HG03521 (cell line): ENCODE measurements at regions not wholly inside any gene's neighbourhood (a gene's known extent, or its start where the extent isn't known, plus 50 kb on each side); places are given as distances from the start of the nearest gene placed in this dataset.

ENCODE experiments used
- ATAC-seq: cut with Tn5 transposase; IDR thresholded peaks from one replicate; pipeline ENCODE4 v1.9.1; 2021; ENCODE audit warnings: mild to moderate bottlenecking, moderate library complexity; ENCODE audit not compliant: unreplicated experiment

GRCh38 chr9:99607842-99608448 is 213.7 kb upstream of the NR4A3 start:
- no peak for ATAC-seq

GRCh38 chr9:99614341-99614740 is 207.3 kb upstream of the NR4A3 start:
- ATAC-seq = no peak

- no peak for ATAC-seq
Observed at GRCh38 chr9:99621040-99621439, 200.6 kb upstream of the NR4A3 start.

GRCh38 chr9:99622679-99623078 is 199.0 kb upstream of the NR4A3 start:
- ATAC-seq = no peak

- ATAC-seq = no peak
Observed at GRCh38 chr9:99623780-99624364, 197.8 kb upstream of the NR4A3 start.

- no peak for ATAC-seq
Observed at GRCh38 chr9:99624499-99625233, 197.0 kb upstream of the NR4A3 start.

- ATAC-seq = no peak
Observed at GRCh38 chr9:99626426-99626825, 195.3 kb upstream of the NR4A3 start.

- ATAC-seq = no peak
Observed at GRCh38 chr9:99628285-99628684, 193.4 kb upstream of the NR4A3 start.

GRCh38 chr9:99628849-99629620 is 192.7 kb upstream of the NR4A3 start:
- ATAC-seq = no peak

- no peak for ATAC-seq
Observed at GRCh38 chr9:99632349-99633038, 189.2 kb upstream of the NR4A3 start.

GRCh38 chr9:99633265-99633664 is 188.4 kb upstream of the NR4A3 start:
- ATAC-seq = no peak

- ATAC-seq = no peak
Observed at GRCh38 chr9:99634186-99634585, 187.5 kb upstream of the NR4A3 start.

GRCh38 chr9:99635032-99635431 is 186.7 kb upstream of the NR4A3 start:
- ATAC-seq = no peak

GRCh38 chr9:99637641-99638040 is 184.0 kb upstream of the NR4A3 start:
- no peak for ATAC-seq

- no peak for ATAC-seq
Observed at GRCh38 chr9:99638971-99639370, 182.7 kb upstream of the NR4A3 start.

GRCh38 chr9:99647604-99648003 is 174.1 kb upstream of the NR4A3 start:
- ATAC-seq = no peak

GRCh38 chr9:99650187-99650874 is 171.4 kb upstream of the NR4A3 start:
- ATAC-seq = no peak

- peak; percentile 85 for ATAC-seq
Observed at GRCh38 chr9:99660191-99660636, 161.5 kb upstream of the NR4A3 start.

- ATAC-seq = no peak
Observed at GRCh38 chr9:99663297-99663696, 158.4 kb upstream of the NR4A3 start.

GRCh38 chr9:99663856-99664255 is 157.8 kb upstream of the NR4A3 start:
- no peak for ATAC-seq
